Endodermal cell (in vitro differentiated cells): ENCODE measurements at regions not wholly inside any gene's neighbourhood (a gene's known extent, or its start where the extent isn't known, plus 50 kb on each side); places are given as distances from the start of the nearest gene placed in this dataset.

Source experiments
- DNase-seq: peaks from one replicate; pipeline ENCODE4 v3.0.0-alpha.2; 2017
- H3K27ac ChIP-seq: 2 replicates; pipeline ENCODE4 v1.5.1; 2013; ENCODE audit warnings: mild to moderate bottlenecking, low read depth, low read length, moderate library complexity
- H3K27me3 ChIP-seq: 2 replicates; pipeline ENCODE4 v1.6.1; 2013; ENCODE audit warnings: mild to moderate bottlenecking, low read length, moderate library complexity; ENCODE audit not compliant: insufficient read depth, control insufficient read depth, poor library complexity, severe bottlenecking
- H3K36me3 ChIP-seq: 2 replicates; pipeline ENCODE4 v1.7.0; 2013; ENCODE audit warnings: mild to moderate bottlenecking, low read length, moderate library complexity; ENCODE audit not compliant: control insufficient read depth, insufficient read depth
- H3K4me1 ChIP-seq: one replicate; pipeline ENCODE4 v1.7.0; 2013; ENCODE audit warnings: low read length; ENCODE audit not compliant: control insufficient read depth, insufficient read depth
- H3K4me3 ChIP-seq: 2 replicates; pipeline ENCODE4 v1.5.1; 2013; ENCODE audit warnings: mild to moderate bottlenecking, low read length, moderate library complexity
- H3K9ac ChIP-seq: 2 replicates; pipeline ENCODE4 v1.6.1; 2013; ENCODE audit warnings: mild to moderate bottlenecking, low read length, moderate library complexity; ENCODE audit not compliant: poor library complexity, severe bottlenecking; ENCODE audit errors: extremely low read depth
- H3K9me3 ChIP-seq: 2 replicates; pipeline ENCODE4 v1.6.1; 2013; ENCODE audit warnings: mild to moderate bottlenecking, low read length, moderate library complexity; ENCODE audit not compliant: control insufficient read depth
- H3K27ac Mint-ChIP-seq: 2 replicates; pipeline ENCODE4 v1.8.0; 2020; ENCODE audit warnings: mixed read lengths
- H3K27me3 Mint-ChIP-seq: 2 replicates; pipeline ENCODE4 v1.8.0; 2021; ENCODE audit warnings: mild to moderate bottlenecking, mixed read lengths; ENCODE audit not compliant: insufficient read depth
- H3K36me3 Mint-ChIP-seq: 2 replicates; pipeline ENCODE4 v1.8.0; 2020; ENCODE audit warnings: low read depth, mixed read lengths
- H3K4me1 Mint-ChIP-seq: 2 replicates; pipeline ENCODE4 v1.8.0; 2020; ENCODE audit warnings: mixed read lengths
- H3K4me3 Mint-ChIP-seq: 2 replicates; pipeline ENCODE4 v1.8.0; 2020; ENCODE audit warnings: mild to moderate bottlenecking, moderate library complexity, mixed read lengths
- H3K9me3 Mint-ChIP-seq: 2 replicates; pipeline ENCODE4 v1.8.0; 2020; ENCODE audit warnings: mild to moderate bottlenecking, mixed read lengths
- CTCF ChIP-seq: fragments of 200-600 bp; sonication (generic); conservative IDR thresholded peaks from 2 replicates; pipeline ENCODE4 v1.5.0; 2021; ENCODE audit warnings: antibody characterized with exemption, mild to moderate bottlenecking
- whole genome bisulfite sequencing, 2 experiments: methylation state at CpG; one replicate each; pipeline versions ENCODE4 v1.1.5 to v1.1.7; 2013; ENCODE audit warnings: missing lambda C conversion rate in 2 of 2, mixed read lengths in 1 of 2; ENCODE audit not compliant: insufficient coverage in 1 of 2, insufficient read length in 1 of 2; 5-methylcytosine and 5-hydroxymethylcytosine counted together

DNA sequence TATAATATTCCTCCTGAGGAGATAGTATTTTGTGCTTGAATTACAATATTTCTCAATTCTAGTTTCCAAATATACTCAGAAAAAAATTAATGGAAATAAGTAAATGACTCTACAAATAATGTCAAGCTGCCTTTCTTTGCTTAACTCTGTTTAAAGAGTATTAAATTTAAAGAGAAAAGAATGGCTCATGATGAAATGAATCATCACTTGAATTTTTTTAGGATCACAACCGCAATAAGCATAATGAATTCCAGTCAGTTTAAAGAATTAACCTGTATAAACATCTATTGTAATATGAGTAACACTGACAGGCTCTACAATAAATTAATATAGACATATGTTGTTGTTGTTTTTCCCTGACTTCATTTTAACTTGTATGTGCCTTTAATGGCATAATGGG is 266.2 kb upstream of the ADGRB3 start:
- 100% methylated on average over 1 of the region's 1 CpG; no CpG with 5 or more reads in 1 of the 2 experiments for WGBS, 2 experiments
- Histone ChIP-seq H3K4me3 (no peak overlapping the region), H3K4me1 (peaks cover 9% of the 10 kb centered on the region), H3K27ac (no peak overlapping the region), H3K27me3 (no peaks in the 10 kb centered on the region), H3K36me3 (no peaks in the 10 kb centered on the region), H3K9ac (no peak overlapping the region), H3K9me3 (no peaks in the 10 kb centered on the region)
- peaks cover 3% of the 10 kb centered on the region for H3K4me1 Mint-ChIP-seq
- H3K4me3 Mint-ChIP-seq, result no peak overlapping the region
- TF ChIP-seq CTCF, result no peak
- no peak for DNase-seq
- no peaks in the 10 kb centered on the region for H3K9me3 Mint-ChIP-seq
- H3K36me3 Mint-ChIP-seq, result no peaks in the 10 kb centered on the region
- H3K27me3 Mint-ChIP-seq, result no peaks in the 10 kb centered on the region
- H3K27ac Mint-ChIP-seq, result no peak overlapping the region

- WGBS, 2 experiments, result 88% methylated on average over 2 of the region's 2 CpGs; no CpG with 5 or more reads in 1 of the 2 experiments
- H3K4me1 ChIP-seq, result no peaks in the 10 kb centered on the region
- no peak overlapping the region for H3K27ac ChIP-seq
- no peak overlapping the region for H3K4me3 Mint-ChIP-seq
- DNase-seq, result no peak
- no peaks in the 10 kb centered on the region for H3K27me3 ChIP-seq
- H3K27ac Mint-ChIP-seq, result no peak overlapping the region
- H3K4me3 ChIP-seq, result no peak overlapping the region
- H3K9me3 ChIP-seq, result peaks cover 25% of the 10 kb centered on the region
- no peak for TF ChIP-seq CTCF
- no peaks in the 10 kb centered on the region for H3K36me3 ChIP-seq
- H3K9me3 Mint-ChIP-seq, result peaks cover 16% of the 10 kb centered on the region
- H3K4me1 Mint-ChIP-seq, result no peaks in the 10 kb centered on the region
- H3K9ac ChIP-seq, result no peak overlapping the region
- H3K27me3 Mint-ChIP-seq, result no peaks in the 10 kb centered on the region
- no peaks in the 10 kb centered on the region for H3K36me3 Mint-ChIP-seq
These were observed 270.7 kb upstream of the ADGRB3 start for GRCh38 chr6:68364271-68364805.

- H3K4me1 ChIP-seq, result no peaks in the 10 kb centered on the region
- H3K27ac Mint-ChIP-seq, result no peak overlapping the region
- TF ChIP-seq CTCF, result peak; percentile 89
- H3K9me3 ChIP-seq, result no peaks in the 10 kb centered on the region
- DNase-seq, result peak; percentile 86
- no peaks in the 10 kb centered on the region for H3K27me3 Mint-ChIP-seq
- H3K4me3 ChIP-seq, result no peak overlapping the region
- H3K4me3 Mint-ChIP-seq, result no peak overlapping the region
- H3K27ac ChIP-seq, result no peak overlapping the region
- H3K4me1 Mint-ChIP-seq, result no peaks in the 10 kb centered on the region
- WGBS, 2 experiments, result 77% methylated on average over 1 of the region's 1 CpG; no CpG with 5 or more reads in 1 of the 2 experiments
- no peaks in the 10 kb centered on the region for H3K9me3 Mint-ChIP-seq
- H3K9ac ChIP-seq, result no peak overlapping the region
- H3K36me3 ChIP-seq, result no peaks in the 10 kb centered on the region
- no peaks in the 10 kb centered on the region for H3K36me3 Mint-ChIP-seq
- H3K27me3 ChIP-seq, result no peaks in the 10 kb centered on the region
These were observed 291.2 kb upstream of the ADGRB3 start for GRCh38 chr6:68343901-68344300.
